Kidney tubule cell (primary cell): ENCODE measurements at regions not wholly inside any gene's neighbourhood (a gene's known extent, or its start where the extent isn't known, plus 50 kb on each side); places are given as distances from the start of the nearest gene placed in this dataset.

Experiments used
- DNase-seq: peaks from one replicate; pipeline ENCODE4 v3.0.0-alpha.2; 2018; ENCODE audit warnings: low spot score

DNA sequence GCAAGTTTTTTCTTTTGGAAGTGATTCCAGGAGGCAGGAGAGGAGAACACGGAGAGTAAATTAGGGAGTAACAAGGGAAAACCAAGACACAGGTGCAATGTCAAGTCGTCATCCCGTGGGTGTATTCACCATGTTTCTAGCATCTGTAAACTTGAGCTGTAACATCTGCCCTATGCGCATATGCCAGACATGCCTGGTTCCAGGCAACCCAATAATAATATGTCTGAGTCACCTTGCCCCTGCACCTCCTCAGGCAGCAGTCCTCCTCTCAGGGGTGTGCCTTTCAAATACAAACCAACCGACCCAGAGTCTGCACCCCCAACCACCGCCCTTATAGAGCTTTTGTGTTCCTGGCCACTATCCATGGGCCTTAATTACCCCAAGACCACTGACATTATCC lies 107.0 kb upstream of the PDE1C start:
- DNase-seq, result no peak

- no peak for DNase-seq
Observed at GRCh38 chr7:32175099-32175498, 104.9 kb upstream of the PDE1C start.

DNA sequence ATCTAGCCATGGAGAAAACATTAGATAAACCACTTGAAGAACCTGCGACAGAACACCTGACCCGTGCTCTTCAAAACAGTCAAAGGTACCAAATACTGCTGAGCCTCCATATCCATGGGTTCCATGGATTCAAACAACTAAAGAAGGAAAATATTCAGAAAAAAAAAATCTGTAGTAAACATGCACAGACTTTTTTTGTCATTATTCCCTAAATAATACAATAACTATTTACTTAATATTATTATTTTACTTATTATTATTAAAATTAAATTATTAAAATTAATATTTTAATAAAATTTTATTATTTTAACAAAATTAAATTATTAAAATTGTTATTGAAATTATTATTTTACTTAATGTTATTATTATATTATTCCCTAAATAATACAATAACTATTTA lies 101.0 kb upstream of the PDE1C start:
- DNase-seq, result no peak

- DNase-seq, result no peak
Observed at GRCh38 chr7:32170838-32171237, 100.6 kb upstream of the PDE1C start.

DNA sequence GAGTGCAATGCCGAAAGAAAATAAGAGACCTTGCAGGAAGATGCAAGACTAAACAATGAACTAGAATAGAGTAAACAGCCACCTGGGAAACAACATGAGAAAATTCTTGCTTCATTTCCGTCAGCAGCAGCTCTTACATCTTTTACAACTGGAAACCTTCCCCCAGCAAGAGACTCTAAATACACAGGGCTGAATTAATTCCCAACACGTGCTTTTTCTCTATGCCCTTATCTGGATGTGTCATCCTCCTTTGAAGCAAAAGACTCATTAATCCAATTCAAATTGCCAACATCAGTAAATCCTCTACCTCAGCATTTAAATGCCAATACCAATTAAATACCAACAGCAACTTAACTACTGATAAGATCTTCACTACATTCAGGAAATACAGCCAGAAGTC lies 99.0 kb upstream of the PDE1C start:
- DNase-seq, result no peak

DNA sequence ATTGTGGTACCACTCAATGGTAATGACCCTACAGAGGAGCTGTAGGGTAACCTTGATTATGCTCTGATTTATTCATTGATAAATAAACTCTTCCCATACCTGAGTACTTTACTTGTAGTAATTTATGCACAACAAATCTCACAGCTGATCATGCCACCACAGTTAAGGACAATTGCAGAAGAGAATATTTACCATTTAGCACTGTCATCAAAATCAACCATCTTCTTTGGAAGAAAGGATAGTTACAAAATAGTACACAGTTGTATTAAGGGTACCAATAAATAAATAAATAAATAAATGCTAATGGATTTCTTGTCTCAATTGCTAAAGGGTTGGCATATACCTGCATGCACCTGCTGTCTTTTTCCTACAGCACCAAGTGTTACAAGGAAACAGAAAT lies 97.6 kb upstream of the PDE1C start:
- no peak for DNase-seq

GRCh38 chr7:32167256-32167655 lies 97.0 kb upstream of the PDE1C start:
- peak; percentile 29 for DNase-seq

DNA sequence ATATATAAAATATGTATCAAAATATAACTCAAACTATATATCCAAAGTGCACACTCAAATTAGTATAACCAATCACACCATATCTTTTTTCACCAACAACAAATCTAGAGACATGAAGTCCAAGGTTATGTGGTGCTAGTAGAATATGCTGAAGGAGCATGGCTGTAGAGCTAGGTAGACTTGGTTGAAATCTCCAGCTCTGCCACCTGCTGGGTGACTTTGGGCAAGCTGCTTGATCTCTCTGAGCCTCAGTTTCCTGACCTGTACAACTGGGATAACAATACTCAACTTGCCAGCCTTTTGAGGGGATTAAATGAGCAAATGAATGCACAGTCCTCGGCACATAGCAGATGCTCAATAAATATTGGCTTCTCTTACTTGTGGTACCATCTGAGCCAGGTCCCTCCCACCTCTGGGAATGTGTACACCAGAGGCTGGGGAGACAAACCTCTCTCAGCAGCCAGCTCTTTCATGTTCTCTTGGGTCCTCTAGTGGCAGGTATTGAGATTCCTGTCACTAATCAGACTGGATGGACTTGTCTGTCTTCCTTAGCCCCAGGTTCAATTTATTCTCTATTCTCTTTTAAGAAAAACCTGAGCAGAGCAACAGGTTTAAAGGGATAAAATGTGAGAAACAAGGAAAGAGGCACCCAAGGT lies 94.3 kb upstream of the PDE1C start:
- peak; percentile 81 for DNase-seq

GRCh38 chr7:32163896-32164295 lies 93.7 kb upstream of the PDE1C start:
- DNase-seq, result no peak

- peak; percentile 98 for DNase-seq
Observed at GRCh38 chr7:32163141-32163806, 93.1 kb upstream of the PDE1C start.

GRCh38 chr7:32161708-32162107 lies 91.5 kb upstream of the PDE1C start:
- DNase-seq, result peak; percentile 90

DNA sequence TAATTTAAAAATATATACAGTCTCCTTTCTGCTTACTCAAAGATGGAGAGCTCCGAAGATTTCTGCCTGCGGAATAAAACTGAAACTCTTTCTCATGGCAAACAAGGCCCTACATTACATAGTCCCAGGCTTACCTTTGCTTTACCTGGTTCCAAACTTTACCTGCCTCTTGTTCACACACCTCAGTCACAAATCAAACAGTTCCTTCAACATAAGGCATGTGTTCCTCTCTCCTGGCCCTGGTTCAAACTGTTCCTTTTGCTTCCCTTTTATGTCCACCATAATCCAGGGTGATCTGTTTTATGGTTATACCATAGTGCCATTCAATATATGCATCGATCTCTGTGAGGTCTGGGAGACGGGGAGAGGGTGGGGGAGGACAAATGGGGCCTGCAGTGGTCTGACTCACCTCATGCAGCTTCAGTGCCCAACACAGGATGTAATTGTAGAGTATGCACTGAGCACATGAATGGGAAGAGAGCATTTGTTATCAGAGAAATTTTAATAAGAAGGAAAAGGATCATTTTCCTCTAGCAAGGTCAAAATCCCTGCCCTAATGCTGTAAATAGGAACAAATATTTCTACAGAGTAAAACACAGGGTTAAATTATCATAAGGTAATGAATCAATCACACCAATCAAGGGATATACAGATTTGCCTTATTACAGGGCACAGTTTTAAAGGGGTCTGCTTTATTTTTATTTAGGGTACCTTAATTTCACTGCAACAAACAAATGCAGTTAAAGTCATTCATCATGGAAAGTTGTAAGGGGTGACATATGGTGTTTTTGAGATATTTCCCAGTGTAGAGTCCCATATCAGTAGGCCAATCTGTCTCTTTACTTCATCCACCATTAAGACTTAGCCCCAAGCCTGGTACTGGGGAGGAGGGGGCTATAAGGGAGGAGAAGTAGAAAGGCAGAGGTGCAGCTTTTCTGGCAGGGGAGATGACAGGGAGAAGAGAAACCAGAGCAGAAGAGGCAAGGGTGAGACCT lies 88.8 kb upstream of the PDE1C start:
- peak; percentile 36 for DNase-seq

- no peak for DNase-seq
Observed at GRCh38 chr7:32158076-32158475, 87.9 kb upstream of the PDE1C start.

DNA sequence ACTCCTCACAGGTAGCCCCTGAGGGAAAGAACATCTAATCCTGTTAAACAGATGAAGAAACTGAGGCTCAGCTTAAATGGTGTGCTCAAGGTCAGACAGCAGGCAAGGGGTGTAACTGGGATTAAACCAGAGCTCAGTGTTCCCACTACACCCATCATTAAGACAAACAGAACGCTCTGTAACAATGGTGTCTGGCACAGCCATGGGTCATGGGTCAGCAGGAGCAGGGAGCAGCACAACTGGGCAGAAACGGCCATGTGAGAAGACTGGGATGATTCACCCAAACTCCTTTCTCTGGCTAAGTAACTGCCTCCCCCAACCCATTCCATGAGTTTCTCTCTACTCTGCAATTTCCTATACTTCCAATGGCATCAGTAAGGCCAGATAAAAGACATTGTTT lies 85.5 kb upstream of the PDE1C start:
- DNase-seq, result peak; percentile 38

DNA sequence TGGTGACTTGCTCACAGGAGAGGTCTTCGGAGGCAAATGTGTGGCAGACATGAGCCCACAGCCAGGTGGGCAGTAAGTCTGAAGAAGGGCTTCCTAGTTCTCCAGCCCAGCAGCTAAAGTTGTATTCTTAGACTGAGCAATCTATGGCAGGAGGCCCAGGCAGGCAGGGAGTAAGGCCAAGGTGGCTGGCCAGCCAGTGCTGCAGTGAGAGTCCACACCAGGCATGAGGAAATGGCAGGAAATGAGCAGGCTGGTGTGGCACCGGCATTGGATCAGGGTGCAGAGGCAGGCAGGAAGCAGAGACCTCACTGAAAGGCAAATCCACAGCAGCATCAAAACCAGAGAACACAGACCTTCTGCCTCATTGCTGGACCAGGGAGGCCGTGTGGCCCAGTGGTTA lies 84.6 kb upstream of the PDE1C start:
- DNase-seq, result peak; percentile 50

- no peak for DNase-seq
Observed at GRCh38 chr7:32153006-32153405, 82.8 kb upstream of the PDE1C start.

DNA sequence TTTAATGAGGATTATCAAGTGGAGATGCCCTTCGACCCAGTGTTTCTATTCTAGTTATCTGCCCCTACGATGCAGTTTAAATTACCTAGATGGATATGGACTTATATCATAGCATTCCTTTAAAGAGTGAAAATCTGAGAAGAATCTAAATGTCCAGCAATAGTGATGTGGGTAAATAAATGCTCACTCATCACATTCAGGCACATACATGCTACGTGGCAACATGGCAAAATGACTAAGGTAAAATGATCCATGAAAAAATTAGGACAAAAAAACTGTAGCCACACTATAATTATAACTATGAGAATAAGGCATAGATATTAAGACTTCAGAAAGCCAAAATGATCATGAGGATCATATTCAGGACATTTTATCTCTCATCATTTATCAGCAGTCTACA lies 82.4 kb upstream of the PDE1C start:
- DNase-seq, result no peak

DNA sequence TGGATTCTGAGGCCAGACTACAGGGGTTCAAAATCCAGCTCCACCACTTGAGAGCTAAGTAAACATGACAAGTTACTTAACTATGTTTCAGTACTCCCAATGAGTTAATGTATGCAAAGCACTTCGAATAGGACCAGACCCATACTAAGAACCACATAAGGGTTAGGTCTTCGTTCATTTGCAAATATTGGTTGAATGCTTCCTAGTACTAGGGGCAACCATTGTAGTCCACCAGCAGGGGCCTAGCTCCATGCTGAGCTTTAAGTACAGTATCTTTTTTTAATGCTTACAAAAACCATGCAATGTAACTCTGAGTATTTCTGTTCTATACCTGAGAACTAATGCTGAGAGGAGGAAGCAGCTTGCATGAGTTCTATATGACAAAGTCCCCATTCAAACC lies 80.4 kb upstream of the PDE1C start:
- DNase-seq, result no peak

DNA sequence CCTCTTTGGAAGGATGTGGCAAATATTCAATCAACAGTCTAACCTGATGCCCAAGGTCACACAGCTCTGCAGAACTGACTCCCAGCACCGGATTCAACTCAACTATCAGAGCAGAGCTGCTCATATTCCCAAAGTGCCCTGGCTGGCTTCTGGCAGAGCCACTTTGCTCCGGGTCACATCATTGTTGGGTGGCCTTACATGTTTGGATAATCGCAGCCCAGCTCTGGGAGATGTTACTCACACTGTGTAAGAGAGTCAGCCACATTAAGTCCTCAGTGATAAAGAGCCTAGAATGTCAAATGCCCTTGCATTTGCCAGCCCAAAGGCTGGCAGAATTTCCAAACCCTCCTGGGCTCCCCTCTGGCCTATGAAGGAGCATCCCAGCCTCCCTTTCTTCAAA lies 79.8 kb upstream of the PDE1C start:
- DNase-seq, result no peak

DNA sequence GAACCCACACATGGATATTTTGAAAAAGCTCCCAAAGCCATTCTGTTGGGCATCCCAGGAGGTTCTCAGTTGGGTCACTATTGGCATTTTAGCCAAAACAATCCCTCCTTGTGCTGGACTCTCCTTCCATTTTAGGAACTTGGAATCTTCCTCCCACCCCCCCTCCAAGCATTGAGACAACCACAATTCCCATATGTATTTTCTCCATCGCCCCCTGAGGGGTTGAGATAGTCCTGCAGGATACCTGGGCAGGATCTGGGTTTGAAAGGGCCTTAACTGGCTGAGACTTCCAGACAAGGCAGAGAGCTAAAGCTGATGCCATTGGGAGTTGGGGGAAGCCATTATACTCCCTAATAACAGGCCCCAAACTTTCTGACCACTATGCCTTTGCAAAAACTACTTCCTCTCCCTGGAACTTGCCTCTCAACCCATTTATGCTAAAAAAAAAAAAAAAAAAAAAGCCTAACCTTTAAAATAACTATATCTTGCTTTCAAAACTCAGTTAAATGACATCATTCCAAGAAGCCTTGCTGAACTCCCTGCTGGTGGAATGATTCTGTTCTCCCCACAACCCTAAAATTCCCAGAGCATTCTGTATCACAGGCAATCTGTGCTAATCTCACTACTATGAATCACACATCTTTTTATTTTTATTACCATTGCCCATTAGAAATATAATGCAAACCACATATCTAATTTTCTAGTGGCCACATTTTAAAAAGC lies 77.5 kb upstream of the PDE1C start:
- no peak for DNase-seq

GRCh38 chr7:32145911-32146310 lies 75.7 kb upstream of the PDE1C start:
- DNase-seq, result no peak

- no peak for DNase-seq
Observed at GRCh38 chr7:32144676-32145075, 74.5 kb upstream of the PDE1C start.
